IMR-90 (cell line): ENCODE measurements at regions not wholly inside any gene's neighbourhood (a gene's known extent, or its start where the extent isn't known, plus 50 kb on each side); places are given as distances from the start of the nearest gene placed in this dataset.

Experiments
- ATAC-seq: fragments of 200-7000 bp; cut with Tn5 transposase; 2 replicates; pipeline ENCODE4 v1.9.1; 2020; ENCODE audit warnings: low read depth, mild to moderate bottlenecking, moderate library complexity
- BruUV-seq: library from RNA; stranded (reverse); fragments of 400-500 nt; replicated peaks from 2 replicates; lab custom pipeline; 2021; lab: Mats Ljungman, UMichigan
- CTCF ChIA-PET: fragments of 300-600 bp; formaldehyde crosslinking; extraction: SDS; loops from one replicate; lab custom pipeline; 2021; ENCODE audit warnings: antibody characterized with exemption; lab: Yijun Ruan, JAX
- POLR2A ChIA-PET: fragments of 300-600 bp; sonication (Branson Sonifier 250); formaldehyde crosslinking; loops from one replicate; lab custom pipeline; 2022; ENCODE audit warnings: antibody characterized with exemption; ENCODE audit not compliant: unreplicated experiment; lab: Charles Lee
- DNase-seq: peaks from one replicate; pipeline ENCODE4 v3.0.0; 2013
- H2AFZ ChIP-seq: replicated peaks from 2 replicates; pipeline ENCODE3; 2013; ENCODE audit warnings: low read length, mild to moderate bottlenecking; ENCODE audit not compliant: poor library complexity
- H2AK5ac ChIP-seq: 2 replicates; pipeline ENCODE4 v1.6.1; 2013; ENCODE audit warnings: low read depth, low read length, inconsistent platforms
- H2AK9ac ChIP-seq: replicated peaks from 2 replicates; pipeline ENCODE3; 2013; ENCODE audit warnings: mild to moderate bottlenecking, low read depth, low read length, moderate library complexity; ENCODE audit not compliant: poor library complexity
- H2BK120ac ChIP-seq: 2 replicates; pipeline ENCODE4 v1.6.1; 2013; ENCODE audit warnings: low read depth, low read length, inconsistent platforms
- H2BK15ac ChIP-seq: 3 replicates; pipeline ENCODE4 v1.6.1; 2013; ENCODE audit warnings: low read depth, low read length, inconsistent platforms
- H2BK20ac ChIP-seq: 2 replicates; pipeline ENCODE4 v1.6.1; 2013; ENCODE audit warnings: low read depth, mild to moderate bottlenecking, inconsistent platforms, low read length, moderate library complexity
- H2BK5ac ChIP-seq: 2 replicates; pipeline ENCODE4 v1.6.1; 2013; ENCODE audit warnings: mild to moderate bottlenecking, low read depth, low read length, inconsistent platforms; ENCODE audit not compliant: poor library complexity, severe bottlenecking
- H3K14ac ChIP-seq: replicated peaks from 2 replicates; pipeline ENCODE4 v1.6.1; 2013; ENCODE audit warnings: low read depth, low read length, inconsistent platforms
- H3K18ac ChIP-seq: 2 replicates; pipeline ENCODE4 v1.6.1; 2013; ENCODE audit warnings: low read depth, low read length, control low read depth
- H3K23ac ChIP-seq: 2 replicates; pipeline ENCODE4 v1.6.1; 2013; ENCODE audit warnings: low read depth, low read length, inconsistent platforms
- H3K27ac ChIP-seq: 2 replicates; pipeline ENCODE4 v1.5.1; 2013; ENCODE audit warnings: mild to moderate bottlenecking, control low read depth, low read length; ENCODE audit not compliant: insufficient read depth
- H3K27me3 ChIP-seq: 2 replicates; pipeline ENCODE4 v1.6.1; 2013; ENCODE audit warnings: low read length; ENCODE audit not compliant: control insufficient read depth, insufficient read depth
- H3K36me3 ChIP-seq: 2 replicates; pipeline ENCODE4 v1.6.1; 2013; ENCODE audit warnings: low read length, mixed read lengths; ENCODE audit not compliant: control insufficient read depth, insufficient read depth
- H3K4ac ChIP-seq: 2 replicates; pipeline ENCODE4 v1.6.1; 2013; ENCODE audit warnings: low read depth, low read length, inconsistent platforms
- H3K4me1 ChIP-seq: 2 replicates; pipeline ENCODE4 v1.6.1; 2013; ENCODE audit warnings: low read length, mixed read lengths; ENCODE audit not compliant: control insufficient read depth, insufficient read depth
- H3K4me2 ChIP-seq: 2 replicates; pipeline ENCODE4 v1.6.1; 2013; ENCODE audit warnings: low read depth, mild to moderate bottlenecking, control low read depth, low read length, moderate library complexity
- H3K4me3 ChIP-seq: 2 replicates; pipeline ENCODE4 v1.5.1; 2013; ENCODE audit warnings: low read depth, mild to moderate bottlenecking, control low read depth, low read length, moderate library complexity; ENCODE audit not compliant: insufficient read depth
- H3K56ac ChIP-seq: 2 replicates; pipeline ENCODE4 v1.6.1; 2013; ENCODE audit warnings: low read length, inconsistent platforms; ENCODE audit not compliant: insufficient read depth; ENCODE audit errors: extremely low read depth
- H3K79me1 ChIP-seq, 2 experiments: 2 replicates each; pipeline ENCODE4 v1.6.1; 2013; ENCODE audit warnings: low read length in 2 of 2, inconsistent platforms in 1 of 2, low read depth in 1 of 2
- H3K9ac ChIP-seq: 2 replicates; pipeline ENCODE4 v1.6.1; 2013; ENCODE audit warnings: low read depth, low read length, control low read depth
- H3K9me1 ChIP-seq: 2 replicates; pipeline ENCODE4 v1.6.1; 2013; ENCODE audit warnings: low read length, inconsistent platforms; ENCODE audit not compliant: insufficient read depth
- H3K9me3 ChIP-seq: 2 replicates; pipeline ENCODE4 v1.6.1; 2013; ENCODE audit warnings: low read length; ENCODE audit not compliant: control insufficient read depth, insufficient read depth
- H4K20me1 ChIP-seq: 2 replicates; pipeline ENCODE4 v1.6.1; 2013; ENCODE audit warnings: low read length, inconsistent platforms; ENCODE audit not compliant: insufficient read depth
- H4K5ac ChIP-seq: 2 replicates; pipeline ENCODE4 v1.6.1; 2013; ENCODE audit warnings: mild to moderate bottlenecking, low read depth, low read length, control low read depth
- H4K8ac ChIP-seq, 2 experiments: 2 replicates each; pipeline ENCODE4 v1.6.1; 2013; ENCODE audit warnings: low read depth in 2 of 2, low read length in 2 of 2, control low read depth in 1 of 2, inconsistent platforms in 1 of 2
- H4K91ac ChIP-seq: 2 replicates; pipeline ENCODE4 v1.6.1; 2013; ENCODE audit warnings: low read depth, low read length, inconsistent platforms; ENCODE audit not compliant: insufficient read depth
- CHD1 ChIP-seq: IDR thresholded peaks from 2 replicates; pipeline ENCODE4 v1.6.1; 2012; ENCODE audit warnings: low read depth, low read length, improper control_type of control experiment
- CTCF ChIP-seq: conservative IDR thresholded peaks from 2 replicates; pipeline ENCODE4 v1.5.1; 2012; ENCODE audit warnings: mild to moderate bottlenecking, low read depth, low read length, improper control_type of control experiment
- FOS ChIP-seq: fragments of 150-350 bp; IDR thresholded peaks from 2 replicates; pipeline ENCODE4 v1.6.1; 2016; ENCODE audit warnings: low read depth, low read length
- MAFK ChIP-seq: IDR thresholded peaks from 2 replicates; pipeline ENCODE4 v1.6.1; 2012; ENCODE audit warnings: low read depth, low read length, improper control_type of control experiment
- NFE2L2 ChIP-seq: fragments of 150-350 bp; IDR thresholded peaks from 2 replicates; pipeline ENCODE4 v1.6.1; 2016; ENCODE audit warnings: low read depth, mild to moderate bottlenecking, low read length
- RAD21 ChIP-seq: IDR thresholded peaks from 2 replicates; pipeline ENCODE4 v1.6.1; 2012; ENCODE audit warnings: low read length, improper control_type of control experiment
- RCOR1 ChIP-seq: IDR thresholded peaks from 2 replicates; pipeline ENCODE4 v1.6.1; 2012; ENCODE audit warnings: mild to moderate bottlenecking, low read length, improper control_type of control experiment; ENCODE audit not compliant: insufficient replicate concordance
- RFX5 ChIP-seq: IDR thresholded peaks from 2 replicates; pipeline ENCODE4 v1.8.0; 2012; ENCODE audit warnings: low read depth, mild to moderate bottlenecking, low read length, moderate library complexity
- SMC3 ChIP-seq: fragments of 150-350 bp; IDR thresholded peaks from 2 replicates; pipeline ENCODE4 v1.6.1; 2016; ENCODE audit warnings: low read depth, mild to moderate bottlenecking, antibody characterized with exemption, low read length, moderate library complexity
- WGBS, 2 experiments: methylation state at CpG; one replicate each; pipeline versions ENCODE4 v1.1.5 to v1.1.7; 2013; ENCODE audit warnings: missing lambda C conversion rate in 2 of 2; ENCODE audit not compliant: insufficient read length in 1 of 2; ENCODE audit errors: extremely low coverage in 2 of 2; 5-methylcytosine and 5-hydroxymethylcytosine counted together
- dilution Hi-C: fragments of 300-500 bp; cut with HindIII; formaldehyde crosslinking; loops from one replicate; pipeline ENCODE4 v1.14.3; 2018; ENCODE audit warnings: low sequenced_read_pairs; ENCODE audit not compliant: unreplicated experiment
- in situ Hi-C: fragments of 300-500 bp; cut with MboI; formaldehyde crosslinking; loops from 3 replicates; pipeline ENCODE4 v1.14.3; 2019; ENCODE audit warnings: low sequenced_read_pairs, inconsistent platforms, mixed read lengths
- intact Hi-C: fragments of 100-400 bp; cut with micrococcal nuclease; formaldehyde crosslinking; loops from 2 replicates; pipeline ENCODE4 v1.10.0; 2022

DNA sequence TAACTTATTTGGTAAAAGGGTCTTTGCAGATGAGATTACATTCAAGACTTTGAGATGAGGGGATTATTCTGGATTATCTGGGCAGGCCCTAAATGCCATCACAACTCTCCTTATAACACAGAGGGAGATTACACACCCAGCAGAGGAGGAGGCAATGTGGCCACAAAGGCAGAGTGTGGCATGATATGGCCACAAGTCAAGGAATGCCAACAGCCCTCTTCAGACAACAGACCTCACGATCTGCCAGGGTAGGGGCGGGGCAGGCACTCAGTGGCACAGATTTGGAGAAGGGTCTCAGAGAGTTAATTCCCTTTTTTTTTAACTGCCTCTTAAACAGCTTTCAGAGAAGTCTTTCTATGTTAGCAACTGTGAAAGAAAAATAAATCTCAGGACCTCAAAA is 96.9 kb downstream of the CYP26B1 start:
- DNase-seq (no peak), ATAC-seq (no peak)
- Histone ChIP-seq H3K23ac (no peak overlapping the region), H3K36me3 (no peaks in the 10 kb centered on the region), H4K8ac (no peak overlapping the region), H3K27ac (no peak overlapping the region), H3K18ac (no peak overlapping the region), H3K79me1 (no peaks in the 10 kb centered on the region), H3K4me1 (no peaks in the 10 kb centered on the region), H3K9ac (no peak overlapping the region), H3K4ac (no peak overlapping the region), H2BK20ac (no peak overlapping the region), H3K9me1 (no peaks in the 10 kb centered on the region), H4K91ac (no peak overlapping the region), H2BK15ac (no peak overlapping the region), H3K9me3 (no peaks in the 10 kb centered on the region), H2AFZ (no peak overlapping the region), H3K4me3 (no peak overlapping the region), H2AK9ac (no peak overlapping the region), H2AK5ac (no peak overlapping the region), H3K14ac (no peak overlapping the region), H3K4me2 (no peak overlapping the region), H2BK120ac (no peak overlapping the region), H3K56ac (no peak overlapping the region), H3K27me3 (no peaks in the 10 kb centered on the region), H4K20me1 (no peaks in the 10 kb centered on the region), H4K5ac (no peak overlapping the region), H2BK5ac (no peak overlapping the region)
- WGBS, 2 experiments = no CpG with 5 or more reads among the region's 2 CpGs
- no TSS peak for BruUV-seq
- TF ChIP-seq MAFK (no peak), RCOR1 (no peak), FOS (no peak), CHD1 (no peak), RFX5 (no peak), RAD21 (no peak), NFE2L2 (no peak), CTCF (no peak), SMC3 (no peak)
- intact Hi-C loops = no loop called here
- in situ Hi-C loops = no loop called here
- ChIA-PET CTCF (no interaction called here), POLR2A (no interaction called here)
- dilution Hi-C loops = no loop called here
